SH-SY5Y (cell line): ENCODE measurements at regions not wholly inside any gene's neighbourhood (a gene's known extent, or its start where the extent isn't known, plus 50 kb on each side); places are given as distances from the start of the nearest gene placed in this dataset.

Experiments
- GATA2 ChIP-seq: IDR thresholded peaks from 2 replicates; pipeline ENCODE4 v1.6.1; 2011; ENCODE audit warnings: mild to moderate bottlenecking, low read depth, low read length
- GATA3 ChIP-seq: IDR thresholded peaks from 2 replicates; pipeline ENCODE4 v1.6.1; 2011; ENCODE audit warnings: low read depth, mild to moderate bottlenecking, low read length, moderate library complexity

GRCh38 chr11:28490773-28491382, 382.7 kb downstream of the METTL15 start:
- TF ChIP-seq GATA2 (no peak), GATA3 (no peak)
